Adrenal gland (tissue), 5 donors: ENCODE measurements at regions not wholly inside any gene's neighbourhood (a gene's known extent, or its start where the extent isn't known, plus 50 kb on each side); places are given as distances from the start of the nearest gene placed in this dataset.

Experiments used
- POLR2A ChIP-seq, 2 donors: fragments of 450-650 bp; IDR thresholded peaks; one replicate each; pipeline ENCODE4 v1.6.1; 2017; ENCODE audit warnings: antibody characterized with exemption in 2 of 2, mild to moderate bottlenecking in 2 of 2, moderate library complexity in 1 of 2
- TF ChIP-seq, protein P1 (sequence below), 6 experiments: fragments of 450-650 bp in 4 of 6; fragments of 200-600 bp in 2 of 6; sonication (generic) in 1 of 6; IDR thresholded peaks; 1 replicate in 5 of 6; 2 replicates in 1 of 6; pipeline versions ENCODE4 v1.5.1 to v1.8.0; 2016 to 2021; ENCODE audit warnings: antibody characterized with exemption in 6 of 6, mild to moderate bottlenecking in 2 of 6, moderate library complexity in 1 of 6
- donor health status: DM: no; HTN: no; CAD: no.

DNA sequence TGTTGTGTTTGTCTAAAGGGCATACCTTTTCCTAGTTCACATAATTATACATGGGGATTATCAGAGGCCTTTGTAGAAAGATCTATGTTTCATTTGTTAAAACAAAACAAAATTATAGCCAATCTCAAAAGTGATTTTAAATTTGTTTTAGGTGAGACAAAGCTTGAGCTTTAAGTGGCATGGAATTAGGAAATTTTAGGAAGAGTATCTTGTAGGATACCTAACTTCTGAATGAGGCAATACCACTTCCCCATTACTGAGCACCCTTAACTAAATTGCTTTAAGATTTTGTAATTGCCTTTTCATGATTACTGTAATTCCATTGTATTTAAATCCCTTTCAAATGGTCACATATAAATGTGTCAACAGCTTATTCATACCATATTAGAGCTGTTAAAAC lies 775.6 kb downstream of the NR2F1-AS1 start:
- TF ChIP-seq, protein P1, sequence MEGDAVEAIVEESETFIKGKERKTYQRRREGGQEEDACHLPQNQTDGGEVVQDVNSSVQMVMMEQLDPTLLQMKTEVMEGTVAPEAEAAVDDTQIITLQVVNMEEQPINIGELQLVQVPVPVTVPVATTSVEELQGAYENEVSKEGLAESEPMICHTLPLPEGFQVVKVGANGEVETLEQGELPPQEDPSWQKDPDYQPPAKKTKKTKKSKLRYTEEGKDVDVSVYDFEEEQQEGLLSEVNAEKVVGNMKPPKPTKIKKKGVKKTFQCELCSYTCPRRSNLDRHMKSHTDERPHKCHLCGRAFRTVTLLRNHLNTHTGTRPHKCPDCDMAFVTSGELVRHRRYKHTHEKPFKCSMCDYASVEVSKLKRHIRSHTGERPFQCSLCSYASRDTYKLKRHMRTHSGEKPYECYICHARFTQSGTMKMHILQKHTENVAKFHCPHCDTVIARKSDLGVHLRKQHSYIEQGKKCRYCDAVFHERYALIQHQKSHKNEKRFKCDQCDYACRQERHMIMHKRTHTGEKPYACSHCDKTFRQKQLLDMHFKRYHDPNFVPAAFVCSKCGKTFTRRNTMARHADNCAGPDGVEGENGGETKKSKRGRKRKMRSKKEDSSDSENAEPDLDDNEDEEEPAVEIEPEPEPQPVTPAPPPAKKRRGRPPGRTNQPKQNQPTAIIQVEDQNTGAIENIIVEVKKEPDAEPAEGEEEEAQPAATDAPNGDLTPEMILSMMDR (IDR thresholded peaks at IDR 0.05): no peak
- no peak for TF ChIP-seq POLR2A (IDR thresholded peaks at IDR 0.05)
